ENCODE measurements at regions not wholly inside any gene's neighbourhood (a gene's known extent, or its start where the extent isn't known, plus 50 kb on each side); places are given as distances from the start of the nearest gene placed in this dataset.
"Not testable (repeated sequence)": the region's sequence is repeated elsewhere in the genome, so short reads cannot be mapped to it uniquely, and the experiment has no call there.

DNA sequence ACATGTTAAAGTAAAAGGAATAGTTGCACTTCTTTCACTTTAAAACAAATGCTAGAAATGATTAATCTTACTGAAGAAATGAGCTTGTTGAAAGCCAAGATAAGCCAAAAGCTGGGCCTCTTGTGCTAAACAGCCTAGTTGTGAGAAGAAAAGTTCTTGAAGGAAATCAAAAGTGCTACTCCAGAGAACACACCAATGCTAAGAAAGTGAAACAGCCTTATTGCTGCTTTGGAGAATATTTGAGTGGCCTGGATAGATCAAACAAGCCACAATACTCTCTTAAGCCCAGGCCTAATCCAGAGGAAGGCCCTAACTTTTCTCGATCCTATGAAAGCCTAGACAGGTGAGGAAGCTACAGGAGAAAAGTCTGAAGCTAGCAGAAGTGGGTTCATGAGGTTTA, 967.9 kb upstream of the INTU start:
- Mint-ChIP-seq H3K36me3 (ENCODE audit: low read depth, unreplicated experiment) (no peaks in the 10 kb centered on the region), H3K4me1 (ENCODE audit: unreplicated experiment) (no peaks in the 10 kb centered on the region), H3K9me3 (ENCODE audit: unreplicated experiment) (no peaks in the 10 kb centered on the region), H3K27me3 (ENCODE audit: unreplicated experiment) (no peaks in the 10 kb centered on the region), H3K4me3 (ENCODE audit: unreplicated experiment) (no peak overlapping the region), H3K27ac (ENCODE audit: unreplicated experiment) (no peak overlapping the region)
- DNase-seq (ENCODE audit: low spot score) = no peak
- TF ChIP-seq, protein P1, sequence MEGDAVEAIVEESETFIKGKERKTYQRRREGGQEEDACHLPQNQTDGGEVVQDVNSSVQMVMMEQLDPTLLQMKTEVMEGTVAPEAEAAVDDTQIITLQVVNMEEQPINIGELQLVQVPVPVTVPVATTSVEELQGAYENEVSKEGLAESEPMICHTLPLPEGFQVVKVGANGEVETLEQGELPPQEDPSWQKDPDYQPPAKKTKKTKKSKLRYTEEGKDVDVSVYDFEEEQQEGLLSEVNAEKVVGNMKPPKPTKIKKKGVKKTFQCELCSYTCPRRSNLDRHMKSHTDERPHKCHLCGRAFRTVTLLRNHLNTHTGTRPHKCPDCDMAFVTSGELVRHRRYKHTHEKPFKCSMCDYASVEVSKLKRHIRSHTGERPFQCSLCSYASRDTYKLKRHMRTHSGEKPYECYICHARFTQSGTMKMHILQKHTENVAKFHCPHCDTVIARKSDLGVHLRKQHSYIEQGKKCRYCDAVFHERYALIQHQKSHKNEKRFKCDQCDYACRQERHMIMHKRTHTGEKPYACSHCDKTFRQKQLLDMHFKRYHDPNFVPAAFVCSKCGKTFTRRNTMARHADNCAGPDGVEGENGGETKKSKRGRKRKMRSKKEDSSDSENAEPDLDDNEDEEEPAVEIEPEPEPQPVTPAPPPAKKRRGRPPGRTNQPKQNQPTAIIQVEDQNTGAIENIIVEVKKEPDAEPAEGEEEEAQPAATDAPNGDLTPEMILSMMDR (IDR thresholded peaks at IDR 0.05; ENCODE audit: unreplicated experiment) = no peak

DNA sequence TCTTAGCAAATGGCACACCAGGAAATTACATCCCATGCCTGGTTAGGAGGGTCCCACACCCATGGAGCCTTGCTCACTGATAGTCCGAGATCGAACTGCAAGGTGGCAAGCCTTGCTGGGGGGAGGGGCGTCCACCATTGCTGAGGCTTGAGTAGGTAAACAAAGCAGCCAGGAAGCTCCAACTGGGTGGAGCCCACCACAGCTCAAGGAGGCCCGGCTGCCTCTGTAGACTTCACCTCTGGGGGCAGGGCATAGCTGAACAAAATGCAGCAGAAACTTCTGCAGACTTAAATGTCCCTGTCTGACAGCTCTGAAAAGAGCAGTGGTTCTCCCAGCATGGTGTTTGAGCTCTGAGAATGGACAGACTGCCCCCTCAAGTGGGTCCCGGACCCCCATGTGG, 962.7 kb upstream of the INTU start:
- H3K4me1 Mint-ChIP-seq (ENCODE audit: unreplicated experiment); H3K4me3 Mint-ChIP-seq (ENCODE audit: unreplicated experiment); H3K9me3 Mint-ChIP-seq (ENCODE audit: unreplicated experiment); H3K27me3 Mint-ChIP-seq (ENCODE audit: unreplicated experiment); H3K36me3 Mint-ChIP-seq (ENCODE audit: low read depth, unreplicated experiment); H3K27ac Mint-ChIP-seq (ENCODE audit: unreplicated experiment); DNase-seq (ENCODE audit: low spot score): not testable (repeated sequence)

DNA sequence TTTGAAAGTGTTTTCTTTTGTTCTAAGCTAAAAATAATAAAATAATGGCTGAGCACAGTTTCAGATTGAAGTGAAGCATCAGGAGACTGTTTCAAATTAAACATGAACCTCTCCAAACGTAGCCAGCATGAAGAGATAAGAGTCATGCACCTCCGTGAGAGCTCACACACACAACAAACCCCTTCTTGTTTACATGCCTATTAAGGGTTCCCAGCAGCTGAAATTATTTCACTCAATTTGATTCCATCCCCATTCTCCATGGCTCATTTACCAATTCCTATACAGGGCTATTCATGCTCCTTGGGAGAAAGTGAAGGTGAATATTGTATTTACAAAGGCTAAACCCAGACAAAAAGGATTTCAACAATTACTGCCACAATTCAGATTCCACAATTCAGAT, 954.1 kb upstream of the INTU start:
- Mint-ChIP-seq H3K4me1 (ENCODE audit: unreplicated experiment) (no peaks in the 10 kb centered on the region), H3K36me3 (ENCODE audit: low read depth, unreplicated experiment) (no peaks in the 10 kb centered on the region), H3K27ac (ENCODE audit: unreplicated experiment) (no peak overlapping the region), H3K4me3 (ENCODE audit: unreplicated experiment) (no peak overlapping the region), H3K9me3 (ENCODE audit: unreplicated experiment) (no peaks in the 10 kb centered on the region), H3K27me3 (ENCODE audit: unreplicated experiment) (no peaks in the 10 kb centered on the region)
- TF ChIP-seq, protein P1 (IDR thresholded peaks at IDR 0.05; ENCODE audit: unreplicated experiment) = no peak
- no peak for DNase-seq (ENCODE audit: low spot score)

DNA sequence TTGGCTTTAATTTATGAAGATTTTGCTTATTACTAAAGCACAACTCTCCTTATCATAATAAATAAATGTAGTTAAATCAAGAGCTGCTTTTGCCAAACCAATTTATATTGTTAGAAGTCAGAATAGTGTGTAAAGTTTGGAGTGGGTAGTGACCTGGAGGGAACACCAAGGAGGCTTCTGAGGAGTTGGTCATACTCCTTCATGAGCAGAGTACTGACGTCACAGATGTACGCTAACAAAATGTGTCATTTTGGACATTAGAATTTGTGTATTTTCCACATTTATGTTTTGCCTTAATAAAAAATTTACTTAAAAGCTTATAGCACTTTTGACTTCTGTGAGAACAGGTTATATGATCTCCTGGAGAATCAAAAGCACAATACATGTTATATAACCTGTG, 953.5 kb upstream of the INTU start:
- Mint-ChIP-seq H3K4me1 (ENCODE audit: unreplicated experiment) (no peaks in the 10 kb centered on the region), H3K27ac (ENCODE audit: unreplicated experiment) (no peak overlapping the region), H3K36me3 (ENCODE audit: low read depth, unreplicated experiment) (no peaks in the 10 kb centered on the region), H3K27me3 (ENCODE audit: unreplicated experiment) (no peaks in the 10 kb centered on the region), H3K4me3 (ENCODE audit: unreplicated experiment) (no peak overlapping the region), H3K9me3 (ENCODE audit: unreplicated experiment) (no peaks in the 10 kb centered on the region)
- TF ChIP-seq, protein P1 (IDR thresholded peaks at IDR 0.05; ENCODE audit: unreplicated experiment) = no peak
- no peak for DNase-seq (ENCODE audit: low spot score)

GRCh38 chr4:126682250-126682649, 950.5 kb upstream of the INTU start:
- Mint-ChIP-seq H3K27me3 (ENCODE audit: unreplicated experiment) (no peaks in the 10 kb centered on the region), H3K4me3 (ENCODE audit: unreplicated experiment) (no peak overlapping the region), H3K9me3 (ENCODE audit: unreplicated experiment) (no peaks in the 10 kb centered on the region), H3K4me1 (ENCODE audit: unreplicated experiment) (no peaks in the 10 kb centered on the region), H3K27ac (ENCODE audit: unreplicated experiment) (no peak overlapping the region), H3K36me3 (ENCODE audit: low read depth, unreplicated experiment) (no peaks in the 10 kb centered on the region)
- DNase-seq (ENCODE audit: low spot score) = no peak
- TF ChIP-seq, protein P1 (IDR thresholded peaks at IDR 0.05; ENCODE audit: unreplicated experiment) = no peak

DNA sequence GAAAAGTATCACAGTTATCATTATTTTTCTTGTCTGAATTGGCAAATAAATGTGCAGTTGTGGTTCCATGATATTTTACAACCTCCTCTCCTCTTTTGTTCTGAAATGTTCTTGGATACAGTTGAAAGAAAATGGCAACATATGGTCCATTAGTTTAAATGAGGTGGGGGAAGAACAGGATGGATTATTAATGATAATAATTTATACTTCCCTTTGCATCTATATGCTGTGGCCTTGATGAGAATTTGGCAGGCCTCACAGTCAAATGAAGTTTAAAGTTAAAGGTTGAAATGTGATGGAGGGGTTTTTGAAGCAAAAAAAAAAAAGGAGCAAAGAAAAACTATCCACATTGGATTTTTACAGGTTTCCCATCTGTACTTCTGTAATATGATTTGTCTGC, 946.3 kb upstream of the INTU start:
- no peak overlapping the region for H3K27ac Mint-ChIP-seq (ENCODE audit: unreplicated experiment)
- H3K27me3 Mint-ChIP-seq (ENCODE audit: unreplicated experiment) = peaks cover 1% of the 10 kb centered on the region
- no peak overlapping the region for H3K4me3 Mint-ChIP-seq (ENCODE audit: unreplicated experiment)
- no peaks in the 10 kb centered on the region for H3K36me3 Mint-ChIP-seq (ENCODE audit: low read depth, unreplicated experiment)
- DNase-seq (ENCODE audit: low spot score) = no peak
- no peaks in the 10 kb centered on the region for H3K4me1 Mint-ChIP-seq (ENCODE audit: unreplicated experiment)
- H3K9me3 Mint-ChIP-seq (ENCODE audit: unreplicated experiment) = no peaks in the 10 kb centered on the region
- TF ChIP-seq, protein P1 (IDR thresholded peaks at IDR 0.05; ENCODE audit: unreplicated experiment) = no peak
